ENCODE measurements at regions not wholly inside any gene's neighbourhood (a gene's known extent, or its start where the extent isn't known, plus 50 kb on each side); places are given as distances from the start of the nearest gene placed in this dataset.

- H3K36me3 ChIP-seq (replicated peaks), result no peaks in the 10 kb centered on the region
- no peak for TF ChIP-seq CTCF (IDR thresholded peaks at IDR 0.05; ENCODE audit: low read depth, low read length, missing control alignments)
- H3K4me3 ChIP-seq (ENCODE audit: low read depth, low read length), result no peak overlapping the region
- no peak for DNase-seq
- in situ Hi-C loops (cut with HindIII; ENCODE audit: low pct_ligation_motif_present, low sequenced_read_pairs), result no loop called here
- H3K27ac ChIP-seq, result no peak overlapping the region
- no peaks in the 10 kb centered on the region for H3K27me3 ChIP-seq (replicated peaks)
These were observed 249.8 kb downstream of the SAMD5 start for GRCh38 chr6:147758303-147758702.

- in situ Hi-C loops (cut with HindIII; ENCODE audit: low pct_ligation_motif_present, low sequenced_read_pairs), result no loop called here
- no peaks in the 10 kb centered on the region for H3K36me3 ChIP-seq (replicated peaks)
- H3K27me3 ChIP-seq (replicated peaks), result no peaks in the 10 kb centered on the region
- H3K4me3 ChIP-seq (ENCODE audit: low read depth, low read length), result no peak overlapping the region
- no peak for TF ChIP-seq CTCF (IDR thresholded peaks at IDR 0.05; ENCODE audit: low read depth, low read length, missing control alignments)
- DNase-seq, result no peak
- H3K27ac ChIP-seq, result no peak overlapping the region
These were observed 250.6 kb downstream of the SAMD5 start for GRCh38 chr6:147759093-147759492.

- in situ Hi-C loops (cut with HindIII; ENCODE audit: low pct_ligation_motif_present, low sequenced_read_pairs), result no loop called here
- no peak for TF ChIP-seq CTCF (IDR thresholded peaks at IDR 0.05; ENCODE audit: low read depth, low read length, missing control alignments)
These were observed 251.0 kb downstream of the SAMD5 start for GRCh38 chr6:147759536-147759935.

GRCh38 chr6:147765541-147765940 lies 257.1 kb downstream of the SAMD5 start:
- no peak overlapping the region for H3K27ac ChIP-seq

More at GRCh38 chr6:147759536-147759935, 251.0 kb downstream of the SAMD5 start:
- Histone ChIP-seq H3K4me3 (ENCODE audit: low read depth, low read length) (no peak overlapping the region), H3K36me3 (replicated peaks) (no peaks in the 10 kb centered on the region), H3K27me3 (replicated peaks) (no peaks in the 10 kb centered on the region), H3K27ac (no peak overlapping the region)
- DNase-seq, result no peak

GRCh38 chr6:147768969-147769368 lies 260.5 kb downstream of the SAMD5 start:
- in situ Hi-C loops (cut with HindIII; ENCODE audit: low pct_ligation_motif_present, low sequenced_read_pairs), result no loop called here
- Histone ChIP-seq H3K36me3 (replicated peaks) (no peaks in the 10 kb centered on the region), H3K4me3 (ENCODE audit: low read depth, low read length) (no peak overlapping the region), H3K27ac (no peak overlapping the region), H3K27me3 (replicated peaks) (no peaks in the 10 kb centered on the region)
- no peak for DNase-seq
- TF ChIP-seq CTCF (IDR thresholded peaks at IDR 0.05; ENCODE audit: low read depth, low read length, missing control alignments), result no peak

More at GRCh38 chr6:147765541-147765940, 257.1 kb downstream of the SAMD5 start:
- Histone ChIP-seq H3K4me3 (ENCODE audit: low read depth, low read length) (no peak overlapping the region), H3K27me3 (replicated peaks) (no peaks in the 10 kb centered on the region), H3K36me3 (replicated peaks) (no peaks in the 10 kb centered on the region)
- TF ChIP-seq CTCF (IDR thresholded peaks at IDR 0.05; ENCODE audit: low read depth, low read length, missing control alignments), result no peak
- in situ Hi-C loops (cut with HindIII; ENCODE audit: low pct_ligation_motif_present, low sequenced_read_pairs), result no loop called here
- no peak for DNase-seq

GRCh38 chr6:147769496-147770087 lies 261.1 kb downstream of the SAMD5 start:
- no peak for TF ChIP-seq CTCF (IDR thresholded peaks at IDR 0.05; ENCODE audit: low read depth, low read length, missing control alignments)
- Histone ChIP-seq H3K27ac (no peak overlapping the region), H3K27me3 (replicated peaks) (no peaks in the 10 kb centered on the region), H3K4me3 (ENCODE audit: low read depth, low read length) (no peak overlapping the region), H3K36me3 (replicated peaks) (no peaks in the 10 kb centered on the region)
- no peak for DNase-seq
- in situ Hi-C loops (cut with HindIII; ENCODE audit: low pct_ligation_motif_present, low sequenced_read_pairs), result no loop called here

Measured in brain microvascular endothelial cell (primary cell).